ENCODE measurements at regions not wholly inside any gene's neighbourhood (a gene's known extent, or its start where the extent isn't known, plus 50 kb on each side); places are given as distances from the start of the nearest gene placed in this dataset.

- no peak for DNase-seq
Measured at GRCh38 chr9:26324786-26325443, 567.7 kb downstream of the CAAP1 start.

- DNase-seq = no peak
Measured at GRCh38 chr9:26321935-26322334, 570.7 kb downstream of the CAAP1 start.

- no peak for DNase-seq
Measured at GRCh38 chr9:26319859-26320258, 572.7 kb downstream of the CAAP1 start.

GRCh38 chr9:26313108-26313507 is 579.5 kb downstream of the CAAP1 start:
- no peak for DNase-seq

- DNase-seq = no peak
Measured at GRCh38 chr9:26311463-26311995, 581.1 kb downstream of the CAAP1 start.

- no peak for DNase-seq
Measured at GRCh38 chr9:26310294-26310693, 582.3 kb downstream of the CAAP1 start.

- DNase-seq = no peak
Measured at GRCh38 chr9:26308328-26308727, 584.3 kb downstream of the CAAP1 start.

- no peak for DNase-seq
Measured at GRCh38 chr9:26301659-26302058, 590.9 kb downstream of the CAAP1 start.

GRCh38 chr9:26301046-26301445 is 591.6 kb downstream of the CAAP1 start:
- no peak for DNase-seq

GRCh38 chr9:26296910-26297572 is 595.6 kb downstream of the CAAP1 start:
- no peak for DNase-seq

GRCh38 chr9:26292943-26293342 is 599.7 kb downstream of the CAAP1 start:
- DNase-seq = no peak

- no peak for DNase-seq
Measured at GRCh38 chr9:26271495-26272122, 593.4 kb upstream of the TUSC1 start.

GRCh38 chr9:26266146-26266793 is 588.0 kb upstream of the TUSC1 start:
- DNase-seq = no peak

- DNase-seq = no peak
Measured at GRCh38 chr9:26264709-26265601, 586.7 kb upstream of the TUSC1 start.

- DNase-seq = no peak
Measured at GRCh38 chr9:26263478-26263877, 585.2 kb upstream of the TUSC1 start.

- no peak for DNase-seq
Measured at GRCh38 chr9:26262421-26263107, 584.3 kb upstream of the TUSC1 start.

GRCh38 chr9:26261503-26262330 is 583.5 kb upstream of the TUSC1 start:
- DNase-seq = no peak

GRCh38 chr9:26260238-26260637 is 582.0 kb upstream of the TUSC1 start:
- no peak for DNase-seq

GRCh38 chr9:26247861-26248260 is 569.6 kb upstream of the TUSC1 start:
- DNase-seq = no peak
